GM12875 (cell line): ENCODE measurements at regions not wholly inside any gene's neighbourhood (a gene's known extent, or its start where the extent isn't known, plus 50 kb on each side); places are given as distances from the start of the nearest gene placed in this dataset.
"Not testable (repeated sequence)": the region's sequence is repeated elsewhere in the genome, so short reads cannot be mapped to it uniquely, and the experiment has no call there.

ENCODE experiments used
- H3K4me3 ChIP-seq: one replicate; pipeline ENCODE4 v1.5.1; 2011; ENCODE audit warnings: low read depth, low read length, control low read depth
- TF ChIP-seq, protein P1 (sequence below): IDR thresholded peaks from 2 replicates; pipeline ENCODE4 v1.5.1; 2011; ENCODE audit warnings: low read depth, mild to moderate bottlenecking, control low read depth, inconsistent platforms, low read length, moderate library complexity, borderline replicate concordance; ENCODE audit not compliant: insufficient read depth

DNA sequence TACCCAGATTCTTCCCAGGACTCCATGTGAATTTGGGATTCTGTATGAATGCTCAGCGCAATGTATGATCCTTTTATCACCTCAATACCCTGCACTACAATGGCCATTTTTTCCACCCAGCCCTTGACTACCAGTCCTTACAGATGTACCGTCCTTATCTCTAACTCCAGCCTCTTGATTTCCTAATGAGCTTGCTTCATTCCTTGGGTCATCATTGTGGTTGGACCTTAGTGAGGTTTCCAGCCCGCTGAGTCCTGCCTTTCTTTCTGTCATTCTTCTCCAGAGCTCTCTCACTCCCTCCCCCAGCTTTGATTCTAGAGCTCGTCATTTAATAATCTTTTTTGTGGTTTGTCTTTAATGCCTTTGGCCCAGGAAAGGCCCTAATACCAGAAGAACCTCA lies 438.5 kb downstream of the ZNF536 start:
- no peak overlapping the region for H3K4me3 ChIP-seq
- TF ChIP-seq, protein P1, sequence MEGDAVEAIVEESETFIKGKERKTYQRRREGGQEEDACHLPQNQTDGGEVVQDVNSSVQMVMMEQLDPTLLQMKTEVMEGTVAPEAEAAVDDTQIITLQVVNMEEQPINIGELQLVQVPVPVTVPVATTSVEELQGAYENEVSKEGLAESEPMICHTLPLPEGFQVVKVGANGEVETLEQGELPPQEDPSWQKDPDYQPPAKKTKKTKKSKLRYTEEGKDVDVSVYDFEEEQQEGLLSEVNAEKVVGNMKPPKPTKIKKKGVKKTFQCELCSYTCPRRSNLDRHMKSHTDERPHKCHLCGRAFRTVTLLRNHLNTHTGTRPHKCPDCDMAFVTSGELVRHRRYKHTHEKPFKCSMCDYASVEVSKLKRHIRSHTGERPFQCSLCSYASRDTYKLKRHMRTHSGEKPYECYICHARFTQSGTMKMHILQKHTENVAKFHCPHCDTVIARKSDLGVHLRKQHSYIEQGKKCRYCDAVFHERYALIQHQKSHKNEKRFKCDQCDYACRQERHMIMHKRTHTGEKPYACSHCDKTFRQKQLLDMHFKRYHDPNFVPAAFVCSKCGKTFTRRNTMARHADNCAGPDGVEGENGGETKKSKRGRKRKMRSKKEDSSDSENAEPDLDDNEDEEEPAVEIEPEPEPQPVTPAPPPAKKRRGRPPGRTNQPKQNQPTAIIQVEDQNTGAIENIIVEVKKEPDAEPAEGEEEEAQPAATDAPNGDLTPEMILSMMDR = no peak

DNA sequence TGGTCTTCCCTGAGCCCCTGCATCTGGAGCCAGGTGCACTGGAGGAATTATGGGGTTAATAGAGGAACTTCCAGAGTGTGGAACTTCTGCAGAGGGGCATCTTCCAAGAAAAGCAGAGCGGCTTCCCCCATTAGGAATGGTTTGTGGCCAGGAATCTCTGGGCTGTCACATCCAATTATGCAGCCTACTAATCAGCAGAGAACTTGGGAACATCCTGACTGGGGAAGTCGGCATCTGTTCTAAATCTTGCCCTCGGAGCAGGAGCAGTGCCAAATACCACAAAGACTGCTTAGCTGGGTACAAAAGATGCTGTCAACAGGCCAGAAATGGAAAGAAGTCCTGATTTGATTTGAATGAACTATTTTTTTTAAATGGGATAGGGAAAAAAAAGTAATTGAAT lies 435.1 kb downstream of the ZNF536 start:
- no peak overlapping the region for H3K4me3 ChIP-seq
- TF ChIP-seq, protein P1 = no peak

DNA sequence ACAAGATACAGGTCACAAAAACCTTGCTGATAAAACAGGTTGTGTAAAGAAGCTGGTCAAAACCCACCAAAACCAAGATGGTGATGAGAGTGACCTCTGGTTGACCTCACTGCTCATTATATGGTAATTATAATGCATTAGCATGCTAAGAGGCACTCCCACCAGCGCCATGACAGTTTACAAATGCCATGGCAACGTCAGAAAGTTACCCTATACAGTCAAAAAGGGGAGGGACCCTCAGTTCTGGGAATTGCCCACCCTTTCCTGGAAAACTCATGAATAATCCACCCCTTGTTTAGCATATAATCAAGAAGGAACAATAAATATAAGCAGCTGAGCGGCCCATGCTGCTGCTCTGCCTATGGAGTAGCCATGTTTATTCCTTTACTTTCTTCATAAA lies 434.1 kb downstream of the ZNF536 start:
- H3K4me3 ChIP-seq = no peak overlapping the region
- TF ChIP-seq, protein P1 = no peak

DNA sequence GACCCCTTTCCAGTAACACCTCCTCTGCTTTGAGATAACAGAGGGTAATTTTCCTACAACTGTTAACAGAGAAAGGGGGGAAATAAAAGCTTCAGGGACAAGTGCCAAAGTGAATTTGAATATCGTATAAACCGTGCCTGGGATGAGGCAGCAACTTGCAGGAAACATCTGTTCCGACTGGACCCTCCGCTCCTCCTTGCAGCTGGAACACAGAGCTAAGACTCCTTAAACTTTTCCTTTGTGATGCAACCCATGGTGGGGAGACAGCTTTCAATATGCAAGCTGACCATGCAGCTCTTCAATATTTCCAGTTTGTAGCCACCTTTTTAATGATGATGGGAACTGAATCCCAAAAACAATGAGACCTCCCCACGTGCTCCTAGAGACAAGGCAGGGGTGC lies 432.6 kb downstream of the ZNF536 start:
- no peak overlapping the region for H3K4me3 ChIP-seq
- TF ChIP-seq, protein P1 = no peak

DNA sequence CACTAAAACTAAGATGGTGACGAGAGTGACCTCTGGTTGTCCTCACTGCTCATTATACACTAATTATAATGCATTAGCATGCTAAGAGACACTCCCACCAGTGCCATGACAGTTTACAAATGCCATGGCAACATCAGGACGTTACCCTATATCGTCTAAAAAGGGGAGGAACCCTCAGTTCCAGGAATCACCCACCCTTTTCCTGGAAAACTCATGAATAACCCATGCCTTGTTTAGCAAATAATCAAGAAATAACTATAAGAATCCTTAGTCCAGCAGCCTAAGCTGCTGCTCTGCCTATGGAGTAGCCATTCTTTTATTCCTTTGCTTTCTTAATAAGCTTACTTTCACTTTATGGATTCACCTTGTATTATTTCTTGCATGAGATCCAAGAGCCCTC lies 432.1 kb downstream of the ZNF536 start:
- H3K4me3 ChIP-seq = not testable (repeated sequence)

DNA sequence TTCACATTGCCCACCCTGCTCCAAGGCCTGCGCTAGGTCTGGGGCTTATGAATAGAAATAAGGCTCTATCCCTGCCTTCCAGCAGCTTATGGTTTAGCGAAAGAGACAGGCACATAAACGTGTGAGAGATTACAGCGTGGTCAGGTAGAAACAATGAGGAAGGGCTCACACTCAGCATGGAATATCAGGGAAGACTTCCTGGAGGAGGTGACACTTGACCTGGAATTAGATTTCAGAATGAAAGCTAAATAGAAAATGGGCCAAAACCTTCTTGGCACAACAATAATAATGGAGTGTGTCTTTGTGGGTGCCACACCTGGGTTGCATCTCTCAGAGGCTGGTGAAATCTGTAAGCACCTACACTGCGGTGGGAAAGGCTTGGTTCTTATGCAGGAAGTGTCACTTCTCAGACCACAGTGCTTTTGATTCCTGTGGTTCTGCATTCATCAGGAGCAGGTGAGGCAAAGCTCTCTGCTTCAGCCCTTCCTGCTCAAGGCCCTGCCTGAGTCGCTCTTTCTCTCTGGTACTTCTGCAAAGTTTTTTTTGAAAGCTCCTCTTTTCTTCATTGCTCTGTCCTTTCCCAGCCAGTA lies 430.3 kb downstream of the ZNF536 start:
- H3K4me3 ChIP-seq = no peak overlapping the region
- TF ChIP-seq, protein P1 = no peak

DNA sequence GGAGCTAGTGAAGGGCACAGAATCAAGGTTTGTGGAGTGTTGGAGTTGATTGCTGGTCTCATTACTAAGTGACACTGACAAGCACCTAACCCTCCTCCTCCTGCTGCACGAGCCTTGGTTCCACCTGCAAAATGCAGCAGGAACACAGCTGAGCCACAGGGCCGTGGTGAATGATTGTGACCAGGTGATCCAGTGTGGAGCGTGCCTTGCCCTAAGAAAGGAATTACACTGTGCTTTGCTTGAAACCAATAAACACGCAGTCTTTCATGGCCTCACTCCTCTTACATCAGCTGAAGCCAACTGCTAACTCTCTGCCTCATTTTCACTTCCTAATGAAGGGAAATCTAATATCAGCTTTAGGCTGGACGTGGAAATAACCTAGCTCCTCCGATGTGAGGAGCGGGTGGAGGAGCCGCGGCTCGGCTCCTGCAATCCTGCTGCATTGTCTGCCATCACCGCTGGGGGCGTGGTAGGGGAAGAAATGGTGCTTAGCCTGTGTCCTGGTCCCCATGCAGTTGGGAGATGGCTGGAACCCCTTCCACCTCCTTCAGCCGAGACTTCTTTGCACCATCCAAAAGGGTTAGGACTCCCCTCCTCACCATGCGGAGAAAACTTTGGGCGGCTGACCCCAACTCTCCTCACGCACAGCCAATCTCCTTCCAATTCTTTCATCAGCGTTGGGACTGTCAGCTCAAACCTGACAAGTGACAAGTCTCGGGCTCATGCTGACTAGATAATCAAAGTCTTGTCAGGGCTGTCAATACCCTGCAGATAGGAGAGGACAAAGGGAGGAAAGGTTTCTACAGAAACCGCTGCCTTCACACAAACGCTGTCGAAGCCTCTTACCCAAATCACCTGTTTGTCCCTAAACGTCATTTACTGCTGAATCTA lies 427.9 kb downstream of the ZNF536 start:
- no peak overlapping the region for H3K4me3 ChIP-seq
- TF ChIP-seq, protein P1 = peak; percentile 30; the same call in 1 of the 2 replicates
